ENCODE measurements at regions not wholly inside any gene's neighbourhood (a gene's known extent, or its start where the extent isn't known, plus 50 kb on each side); places are given as distances from the start of the nearest gene placed in this dataset.

- peak; percentile 55 for DNase-seq (ENCODE audit: low read depth)
- TF ChIP-seq CTCF (IDR thresholded peaks at IDR 0.05; ENCODE audit: insufficient read depth, low read length), result no peak
- H3K4me3 ChIP-seq (ENCODE audit: low read depth, low read length), result no peak overlapping the region
These were observed 121.6 kb upstream of the EPHA5 start for GRCh38 chr4:65791812-65792308.

GRCh38 chr4:65791111-65791811, 121.0 kb upstream of the EPHA5 start:
- TF ChIP-seq CTCF (IDR thresholded peaks at IDR 0.05; ENCODE audit: insufficient read depth, low read length), result no peak
- peak; percentile 30 for DNase-seq (ENCODE audit: low read depth)
- H3K4me3 ChIP-seq (ENCODE audit: low read depth, low read length), result no peak overlapping the region

- no peak for TF ChIP-seq CTCF (IDR thresholded peaks at IDR 0.05; ENCODE audit: insufficient read depth, low read length)
- DNase-seq (ENCODE audit: low read depth), result peak; percentile 45
- H3K4me3 ChIP-seq (ENCODE audit: low read depth, low read length), result no peak overlapping the region
These were observed 119.5 kb upstream of the EPHA5 start for GRCh38 chr4:65789805-65790204.

GRCh38 chr4:65789341-65789740, 119.1 kb upstream of the EPHA5 start:
- TF ChIP-seq CTCF (IDR thresholded peaks at IDR 0.05; ENCODE audit: insufficient read depth, low read length), result no peak
- H3K4me3 ChIP-seq (ENCODE audit: low read depth, low read length), result no peak overlapping the region
- DNase-seq (ENCODE audit: low read depth), result no peak

- no peak overlapping the region for H3K4me3 ChIP-seq (ENCODE audit: low read depth, low read length)
- DNase-seq (ENCODE audit: low read depth), result no peak
- TF ChIP-seq CTCF (IDR thresholded peaks at IDR 0.05; ENCODE audit: insufficient read depth, low read length), result no peak
These were observed 107.0 kb upstream of the EPHA5 start for GRCh38 chr4:65777270-65777669.

GRCh38 chr4:65773636-65774035, 103.3 kb upstream of the EPHA5 start:
- H3K4me3 ChIP-seq (ENCODE audit: low read depth, low read length), result no peak overlapping the region
- no peak for DNase-seq (ENCODE audit: low read depth)
- no peak for TF ChIP-seq CTCF (IDR thresholded peaks at IDR 0.05; ENCODE audit: insufficient read depth, low read length)

- peak; percentile 4 for DNase-seq (ENCODE audit: low read depth)
- TF ChIP-seq CTCF (IDR thresholded peaks at IDR 0.05; ENCODE audit: insufficient read depth, low read length), result no peak
These were observed 77.1 kb upstream of the EPHA5 start for GRCh38 chr4:65747386-65747785.

More at GRCh38 chr4:65747386-65747785, 77.1 kb upstream of the EPHA5 start:
- H3K4me3 ChIP-seq (ENCODE audit: low read depth, low read length), result no peak overlapping the region

All from fibroblast of the aortic adventitia (primary cell).